Activated CD4-positive, alpha-beta T cell treated with anti-CD3 and anti-CD28 coated beads, Interleukin-2, amount 50 U/mL, for 4 hours (primary cell): ENCODE measurements at regions not wholly inside any gene's neighbourhood (a gene's known extent, or its start where the extent isn't known, plus 50 kb on each side); places are given as distances from the start of the nearest gene placed in this dataset.

Experiments
- DNase-seq, 2 experiments: peaks; one replicate each; pipeline ENCODE4 v3.0.0-alpha.2; 2020

- DNase-seq = no peak
Observed at GRCh38 chr17:73724990-73725389, 80.7 kb upstream of the SDK2 start.

GRCh38 chr17:73725794-73726515 is 81.7 kb upstream of the SDK2 start:
- DNase-seq = no peak

GRCh38 chr17:73727941-73728340 is 83.7 kb upstream of the SDK2 start:
- DNase-seq = no peak

- DNase-seq = no peak
Observed at GRCh38 chr17:73729101-73729500, 84.9 kb upstream of the SDK2 start.

GRCh38 chr17:73731733-73732132 is 87.5 kb upstream of the SDK2 start:
- no peak for DNase-seq

- no peak for DNase-seq
Observed at GRCh38 chr17:73733517-73733916, 89.3 kb upstream of the SDK2 start.

- DNase-seq = no peak
Observed at GRCh38 chr17:73735245-73735644, 91.0 kb upstream of the SDK2 start.

- DNase-seq = no peak
Observed at GRCh38 chr17:73738751-73739575, 94.7 kb upstream of the SDK2 start.

GRCh38 chr17:73740370-73740769 is 96.1 kb upstream of the SDK2 start:
- DNase-seq = no peak

GRCh38 chr17:73742948-73743381 is 98.7 kb upstream of the SDK2 start:
- no peak for DNase-seq

GRCh38 chr17:73743518-73744201 is 99.4 kb upstream of the SDK2 start:
- no peak for DNase-seq

- DNase-seq = no peak
Observed at GRCh38 chr17:73744411-73744810, 100.2 kb upstream of the SDK2 start.

GRCh38 chr17:73746314-73747073 is 102.2 kb upstream of the SDK2 start:
- DNase-seq = no peak

- no peak for DNase-seq
Observed at GRCh38 chr17:73747221-73748002, 103.2 kb upstream of the SDK2 start.

GRCh38 chr17:73748508-73748907 is 104.3 kb upstream of the SDK2 start:
- DNase-seq = no peak

- no peak for DNase-seq
Observed at GRCh38 chr17:73749337-73749823, 105.1 kb upstream of the SDK2 start.

GRCh38 chr17:73749928-73750605 is 105.8 kb upstream of the SDK2 start:
- no peak for DNase-seq

GRCh38 chr17:73750975-73751374 is 106.7 kb upstream of the SDK2 start:
- no peak for DNase-seq

GRCh38 chr17:73753751-73754496 is 109.7 kb upstream of the SDK2 start:
- DNase-seq = no peak

- no peak for DNase-seq
Observed at GRCh38 chr17:73754886-73755400, 110.7 kb upstream of the SDK2 start.
